Ovary (tissue), 7 donors: ENCODE measurements at regions not wholly inside any gene's neighbourhood (a gene's known extent, or its start where the extent isn't known, plus 50 kb on each side); places are given as distances from the start of the nearest gene placed in this dataset.

Source experiments
- DNase-seq, 5 donors: peaks; one replicate each; pipeline ENCODE4 v3.0.0-alpha.2; 2019 to 2020
- H3K27ac ChIP-seq, 2 donors: fragments of 200-600 bp; one replicate each; pipeline versions ENCODE4 v1.5.1 to v1.8.0; 2019 to 2022
- H3K27me3 ChIP-seq: fragments of 200-600 bp; one replicate; pipeline ENCODE4 v1.8.0; 2022
- H3K36me3 ChIP-seq: fragments of 200-600 bp; sonication (generic); one replicate; pipeline ENCODE4 v1.5.1; 2019
- H3K4me1 ChIP-seq: one replicate; pipeline ENCODE4 v1.8.1; 2013; ENCODE audit warnings: mild to moderate bottlenecking, moderate library complexity; ENCODE audit not compliant: insufficient read depth
- H3K4me3 ChIP-seq: fragments of 200-600 bp; sonication (generic); one replicate; pipeline ENCODE4 v1.5.1; 2017
- H3K9me3 ChIP-seq, 2 donors: fragments of 200-600 bp in 1 of 2; sonication (generic) in 1 of 2; one replicate each; pipeline versions ENCODE4 v1.5.1 to v1.8.1; 2013 to 2019; ENCODE audit warnings: mild to moderate bottlenecking in 1 of 2, moderate library complexity in 1 of 2
- CTCF ChIP-seq, 3 donors: fragments of 450-650 bp in 2 of 3; fragments of 200-600 bp in 1 of 3; IDR thresholded peaks; one replicate each; pipeline versions ENCODE4 v1.5.1 to v1.8.0; 2016 to 2022; ENCODE audit warnings: antibody characterized with exemption in 3 of 3, mild to moderate bottlenecking in 1 of 3
- EP300 ChIP-seq: sonication (generic); formaldehyde crosslinking; IDR thresholded peaks from one replicate; pipeline ENCODE4 v1.6.1; 2017; ENCODE audit warnings: antibody characterized with exemption
- POLR2A ChIP-seq: fragments of 450-650 bp; IDR thresholded peaks from one replicate; pipeline ENCODE4 v1.6.1; 2017; ENCODE audit warnings: antibody characterized with exemption, mild to moderate bottlenecking, moderate library complexity
- whole genome bisulfite sequencing, 3 donors: extraction: QIAGEN DNeasy Blood & Tissue Kit in 1 of 3; methylation state at CpG; one replicate each; pipeline versions ENCODE4 v1.1.5 to v1.1.7; 2013 to 2017; 5-methylcytosine and 5-hydroxymethylcytosine counted together
- intact Hi-C, 4 donors: fragments of 100-400 bp; cut with DNase I; formaldehyde crosslinking; loops; one replicate each; pipeline versions ENCODE4 v1.11.0 to v1.15.1; 2022 to 2023
- donor health status: DM: no; HTN: no; CAD: no; lungs with moderate emphysema.
- donor health status: DM: no; HTN: no; CAD: no.
- donor health status: Bipolar disorder and iron deficiency.
- donor health status: DM: no; HTN: no; CAD: no.
- donor health status: DM: yes; HTN: yes; CAD: no.

- Histone ChIP-seq H3K9me3 (no peaks in the 10 kb centered on the region), H3K4me1 (no peaks in the 10 kb centered on the region), H3K4me3 (no peak overlapping the region), H3K27ac (no peak overlapping the region), H3K36me3 (no peaks in the 10 kb centered on the region), H3K27me3 (no peaks in the 10 kb centered on the region)
- TF ChIP-seq EP300 (no peak), POLR2A (no peak), CTCF (IDR thresholded peaks at IDR 0.05) (no peak)
- 9 to 16% (median 14%) methylated on average over 1 of the region's 1 CpG for WGBS, 3 donors
- DNase-seq, result no peak
- intact Hi-C loops, result no loop called here
Observed at GRCh38 chr3:174355505-174355904, 503.6 kb upstream of the NAALADL2 start.

GRCh38 chr3:174356596-174356995 is 502.5 kb upstream of the NAALADL2 start:
- no peak for TF ChIP-seq POLR2A
- TF ChIP-seq CTCF (IDR thresholded peaks at IDR 0.05), result no peak
- no peak for TF ChIP-seq EP300
- no peak for DNase-seq
- H3K27me3 ChIP-seq, result no peaks in the 10 kb centered on the region
- no peak overlapping the region for H3K4me3 ChIP-seq
- no peaks in the 10 kb centered on the region for H3K9me3 ChIP-seq
- no peaks in the 10 kb centered on the region for H3K4me1 ChIP-seq
- no peak overlapping the region for H3K27ac ChIP-seq
- 92 to 95% (median 95%) methylated on average over 1 of the region's 1 CpG for WGBS, 3 donors
- H3K36me3 ChIP-seq, result no peaks in the 10 kb centered on the region
- intact Hi-C loops, result no loop called here

- DNase-seq, result no peak
- intact Hi-C loops, result no loop called here
- Histone ChIP-seq H3K4me1 (no peaks in the 10 kb centered on the region), H3K27ac (no peak overlapping the region), H3K9me3 (no peaks in the 10 kb centered on the region), H3K36me3 (no peaks in the 10 kb centered on the region), H3K27me3 (no peaks in the 10 kb centered on the region), H3K4me3 (no peak overlapping the region)
- WGBS, 3 donors, result 92 to 95% (median 94%) methylated on average over 1 of the region's 1 CpG
- TF ChIP-seq POLR2A (no peak), EP300 (no peak)
Observed at GRCh38 chr3:174358252-174358651, 500.9 kb upstream of the NAALADL2 start.

- H3K27ac ChIP-seq, result no peak overlapping the region
- WGBS, 3 donors, result 80 to 95% (median 94%) methylated on average over 3 of the region's 3 CpGs
- H3K9me3 ChIP-seq, result no peaks in the 10 kb centered on the region
- no peaks in the 10 kb centered on the region for H3K36me3 ChIP-seq
- intact Hi-C loops, result no loop called here
- TF ChIP-seq CTCF (IDR thresholded peaks at IDR 0.05) (no peak), EP300 (no peak), POLR2A (no peak)
- no peaks in the 10 kb centered on the region for H3K4me1 ChIP-seq
- H3K27me3 ChIP-seq, result no peaks in the 10 kb centered on the region
- DNase-seq, result no peak
- H3K4me3 ChIP-seq, result no peak overlapping the region
Observed at GRCh38 chr3:174362556-174362955, 496.6 kb upstream of the NAALADL2 start.

GRCh38 chr3:174363256-174363655 is 495.9 kb upstream of the NAALADL2 start:
- intact Hi-C loops, result no loop called here
- 17 to 27% (median 21%) methylated on average over 3 of the region's 3 CpGs for WGBS, 3 donors
- Histone ChIP-seq H3K9me3 (no peaks in the 10 kb centered on the region), H3K4me3 (no peak overlapping the region), H3K27me3 (no peaks in the 10 kb centered on the region), H3K36me3 (no peaks in the 10 kb centered on the region), H3K27ac (no peak overlapping the region), H3K4me1 (no peaks in the 10 kb centered on the region)
- TF ChIP-seq EP300 (no peak), CTCF (IDR thresholded peaks at IDR 0.05) (no peak), POLR2A (no peak)
- DNase-seq, result no peak
